NOMO-1 treated with DMSO at 0.1 percent for 48 hours (cell line): ENCODE measurements at regions not wholly inside any gene's neighbourhood (a gene's known extent, or its start where the extent isn't known, plus 50 kb on each side); places are given as distances from the start of the nearest gene placed in this dataset.

Experiments used
- DNase-seq: peaks from one replicate; lab custom pipeline; 2025; ENCODE audit not compliant: unreplicated experiment; lab: John Stamatoyannopoulos, UW

- DNase-seq: no peak
Measured at GRCh38 chrX:80306007-80306406, 114.2 kb upstream of the TENT5D start.

GRCh38 chrX:80312448-80312847 lies 107.8 kb upstream of the TENT5D start:
- no peak for DNase-seq

GRCh38 chrX:80316526-80316925 lies 103.7 kb upstream of the TENT5D start:
- no peak for DNase-seq

- no peak for DNase-seq
Measured at GRCh38 chrX:80317646-80318045, 102.6 kb upstream of the TENT5D start.

- no peak for DNase-seq
Measured at GRCh38 chrX:80331285-80331684, 89.0 kb upstream of the TENT5D start.

GRCh38 chrX:80334583-80334982 lies 85.7 kb upstream of the TENT5D start:
- no peak for DNase-seq

GRCh38 chrX:80335062-80335830 lies 85.0 kb upstream of the TENT5D start:
- no peak for DNase-seq

GRCh38 chrX:80354966-80355465 lies 65.2 kb upstream of the TENT5D start:
- DNase-seq: no peak
